CD14-positive monocyte (primary cell): ENCODE measurements at regions not wholly inside any gene's neighbourhood (a gene's known extent, or its start where the extent isn't known, plus 50 kb on each side); places are given as distances from the start of the nearest gene placed in this dataset.

Experiments used
- DNase-seq, 3 donors: peaks; one replicate each; pipeline ENCODE4 v3.0.0-alpha.2; 2011 to 2022
- H2AFZ ChIP-seq: 2 replicates; pipeline ENCODE4 v1.6.0; 2012; ENCODE audit warnings: mild to moderate bottlenecking, low read depth, low read length, inconsistent platforms; ENCODE audit not compliant: insufficient read depth, poor library complexity, severe bottlenecking
- H3K27ac ChIP-seq, 2 donors: 1 replicate in 1 of 2; 2 replicates in 1 of 2; pipeline ENCODE4 v1.5.1; 2012 to 2013; ENCODE audit warnings: low read length in 2 of 2, control low read depth in 1 of 2, inconsistent platforms in 1 of 2, low read depth in 1 of 2, mild to moderate bottlenecking in 1 of 2
- H3K27me3 ChIP-seq, 2 donors: one replicate each; pipeline versions ENCODE4 v1.6.0 to v1.6.1; 2011 to 2013; ENCODE audit warnings: low read length in 2 of 2; ENCODE audit not compliant: control insufficient read depth in 2 of 2, insufficient read depth in 2 of 2
- H3K36me3 ChIP-seq, 2 donors: replicated peaks in 1 of 2; 1 replicate in 1 of 2; 2 replicates in 1 of 2; pipeline versions ENCODE4 v1.5.1 to v1.6.1; 2012 to 2013; ENCODE audit warnings: low read length in 2 of 2, control low read depth in 1 of 2, inconsistent platforms in 1 of 2, mild to moderate bottlenecking in 1 of 2; ENCODE audit not compliant: insufficient read depth in 2 of 2, control insufficient read depth in 1 of 2
- H3K4me1 ChIP-seq, 2 donors: 1 replicate in 1 of 2; 2 replicates in 1 of 2; pipeline versions ENCODE4 v1.5.1 to v1.6.1; 2012 to 2013; ENCODE audit warnings: low read length in 2 of 2, control low read depth in 1 of 2, inconsistent platforms in 1 of 2, mild to moderate bottlenecking in 1 of 2, moderate library complexity in 1 of 2; ENCODE audit not compliant: insufficient read depth in 2 of 2, control insufficient read depth in 1 of 2
- H3K4me2 ChIP-seq: replicated peaks from 2 replicates; pipeline ENCODE3; 2012; ENCODE audit warnings: low read length, moderate library complexity, mild to moderate bottlenecking; ENCODE audit not compliant: poor library complexity, severe bottlenecking; ENCODE audit errors: extremely low read depth
- H3K4me3 ChIP-seq, 3 experiments: fragments of 200-600 bp in 1 of 3; sonication (generic) in 1 of 3; replicated peaks in 1 of 3; 1 replicate in 2 of 3; 2 replicates in 1 of 3; pipeline ENCODE4 v1.5.1; 2011 to 2013; ENCODE audit warnings: low read length in 3 of 3, mild to moderate bottlenecking in 3 of 3, control low read depth in 2 of 3, low read depth in 2 of 3, inconsistent platforms in 1 of 3, moderate library complexity in 1 of 3
- H3K79me2 ChIP-seq: 2 replicates; pipeline ENCODE4 v1.6.0; 2012; ENCODE audit warnings: mild to moderate bottlenecking, control low read depth, inconsistent platforms, low read length, moderate library complexity; ENCODE audit not compliant: insufficient read depth
- H3K9ac ChIP-seq: 2 replicates; pipeline ENCODE4 v1.6.0; 2017; ENCODE audit warnings: low read length, mild to moderate bottlenecking; ENCODE audit not compliant: insufficient read depth, poor library complexity, severe bottlenecking
- H3K9me3 ChIP-seq, 2 donors: replicated peaks in 1 of 2; 1 replicate in 1 of 2; 2 replicates in 1 of 2; pipeline versions ENCODE4 v1.5.1 to v1.6.1; 2012 to 2013; ENCODE audit warnings: low read length in 2 of 2, control low read depth in 1 of 2; ENCODE audit not compliant: control insufficient read depth in 1 of 2, insufficient read depth in 1 of 2
- H4K20me1 ChIP-seq: 2 replicates; pipeline ENCODE4 v1.6.0; 2012; ENCODE audit warnings: mild to moderate bottlenecking, low read length, control low read depth, moderate library complexity; ENCODE audit not compliant: insufficient read depth
- H3K27ac Mint-ChIP-seq, 7 donors: one replicate each; pipeline ENCODE4 v1.8.0; 2020; ENCODE audit warnings: mild to moderate bottlenecking in 7 of 7, mixed read lengths in 7 of 7, moderate library complexity in 6 of 7, inconsistent platforms in 2 of 7
- H3K27me3 Mint-ChIP-seq, 3 donors: one replicate each; pipeline ENCODE4 v1.8.0; 2021 to 2022; ENCODE audit warnings: low read depth in 3 of 3, mild to moderate bottlenecking in 3 of 3, mixed read lengths in 3 of 3, moderate library complexity in 3 of 3, inconsistent platforms in 1 of 3
- H3K36me3 Mint-ChIP-seq, 2 donors: one replicate each; pipeline ENCODE4 v1.8.0; 2020; ENCODE audit warnings: mixed read lengths in 2 of 2, inconsistent platforms in 1 of 2, mild to moderate bottlenecking in 1 of 2
- H3K4me1 Mint-ChIP-seq: one replicate; pipeline ENCODE4 v1.8.0; 2020; ENCODE audit warnings: mild to moderate bottlenecking, mixed read lengths
- H3K4me3 Mint-ChIP-seq, 2 donors: one replicate each; pipeline ENCODE4 v1.8.0; 2020; ENCODE audit warnings: mild to moderate bottlenecking in 2 of 2, mixed read lengths in 2 of 2, moderate library complexity in 1 of 2
- H3K9me3 Mint-ChIP-seq, 7 donors: one replicate each; pipeline ENCODE4 v1.8.0; 2020 to 2022; ENCODE audit warnings: mixed read lengths in 7 of 7, mild to moderate bottlenecking in 6 of 7, moderate library complexity in 6 of 7, inconsistent platforms in 2 of 7
- CTCF ChIP-seq: fragments of 200-600 bp; IDR thresholded peaks from one replicate; pipeline ENCODE4 v1.8.0; 2022; ENCODE audit warnings: antibody characterized with exemption, mild to moderate bottlenecking
- WGBS: methylation state at CpG from one replicate; pipeline ENCODE4 v1.1.5; 2013; ENCODE audit warnings: missing lambda C conversion rate; ENCODE audit not compliant: insufficient coverage; 5-methylcytosine and 5-hydroxymethylcytosine counted together
- intact Hi-C, 2 donors: fragments of 100-400 bp; cut with micrococcal nuclease; formaldehyde crosslinking; loops; one replicate each; pipeline versions ENCODE4 v1.15.0 to v1.15.1; 2023

GRCh38 chr4:29336861-29337260 is 1383.3 kb upstream of the PCDH7 start:
- H3K4me2 ChIP-seq: no peak overlapping the region
- H3K9me3 ChIP-seq: no peaks in the 10 kb centered on the region
- H3K36me3 ChIP-seq: no peaks in the 10 kb centered on the region
- no peaks in the 10 kb centered on the region for H3K79me2 ChIP-seq
- H3K36me3 Mint-ChIP-seq: no peaks in the 10 kb centered on the region
- intact Hi-C loops: no loop called here
- H3K27me3 ChIP-seq: no peaks in the 10 kb centered on the region
- no peak overlapping the region for H2AFZ ChIP-seq
- no peaks in the 10 kb centered on the region for H3K27me3 Mint-ChIP-seq
- TF ChIP-seq CTCF: no peak
- DNase-seq: no peak
- H4K20me1 ChIP-seq: no peaks in the 10 kb centered on the region
- H3K27ac ChIP-seq: no peak overlapping the region
- no peak overlapping the region for H3K4me3 Mint-ChIP-seq
- no peak overlapping the region for H3K4me3 ChIP-seq
- WGBS: 0% methylated on average over 1 of the region's 1 CpG
- no peak overlapping the region for H3K27ac Mint-ChIP-seq
- H3K4me1 Mint-ChIP-seq: no peaks in the 10 kb centered on the region
- H3K9me3 Mint-ChIP-seq: peaks cover 0 to 5% (median 0%) of the 10 kb centered on the region in 7 donors
- no peaks in the 10 kb centered on the region for H3K4me1 ChIP-seq
- H3K9ac ChIP-seq: no peak overlapping the region

GRCh38 chr4:29372971-29373370 is 1347.2 kb upstream of the PCDH7 start:
- peaks cover 0 to 1% (median 1%) of the 10 kb centered on the region in 3 donors for H3K27me3 Mint-ChIP-seq
- no peaks in the 10 kb centered on the region for H3K4me1 Mint-ChIP-seq
- no peak overlapping the region for H3K4me3 Mint-ChIP-seq
- no peak overlapping the region for H2AFZ ChIP-seq
- H3K36me3 ChIP-seq: no peaks in the 10 kb centered on the region
- peaks cover 0 to 8% (median 0%) of the 10 kb centered on the region in 7 donors for H3K9me3 Mint-ChIP-seq
- intact Hi-C loops: no loop called here
- peaks cover 0 to 8% of the 10 kb centered on the region in 2 donors for H3K9me3 ChIP-seq
- H3K79me2 ChIP-seq: no peaks in the 10 kb centered on the region
- DNase-seq: no peak
- no peak overlapping the region for H3K27ac ChIP-seq
- H3K4me2 ChIP-seq: no peak overlapping the region
- no peak overlapping the region for H3K27ac Mint-ChIP-seq
- no peaks in the 10 kb centered on the region for H4K20me1 ChIP-seq
- H3K4me1 ChIP-seq: no peaks in the 10 kb centered on the region
- no CpG with 5 or more reads among the region's 2 CpGs for WGBS
- no peaks in the 10 kb centered on the region for H3K36me3 Mint-ChIP-seq
- H3K9ac ChIP-seq: no peak overlapping the region
- no peaks in the 10 kb centered on the region for H3K27me3 ChIP-seq
- no peak for TF ChIP-seq CTCF
- H3K4me3 ChIP-seq: no peak overlapping the region
